Neutrophil (primary cell): ENCODE measurements at regions not wholly inside any gene's neighbourhood (a gene's known extent, or its start where the extent isn't known, plus 50 kb on each side); places are given as distances from the start of the nearest gene placed in this dataset.

Experiments
- H3K27ac ChIP-seq: fragments of 200-600 bp; sonication (generic); 2 replicates; pipeline ENCODE4 v1.5.1; 2016; ENCODE audit warnings: mild to moderate bottlenecking, moderate library complexity
- H3K27me3 ChIP-seq: fragments of 200-600 bp; sonication (generic); 2 replicates; pipeline ENCODE4 v1.6.0; 2016; ENCODE audit warnings: mild to moderate bottlenecking
- H3K36me3 ChIP-seq: fragments of 200-600 bp; sonication (generic); 2 replicates; pipeline ENCODE4 v1.5.1; 2017
- H3K4me1 ChIP-seq, 2 experiments: fragments of 200-600 bp in 1 of 2; sonication (generic) in 1 of 2; 1 replicate in 1 of 2; 2 replicates in 1 of 2; pipeline versions ENCODE4 v1.5.1 to v1.6.1; 2013 to 2016; ENCODE audit warnings: low read depth in 1 of 2, low read length in 1 of 2, mild to moderate bottlenecking in 1 of 2, moderate library complexity in 1 of 2; ENCODE audit not compliant: control insufficient read depth in 1 of 2, insufficient read depth in 1 of 2
- H3K4me3 ChIP-seq, 2 experiments: fragments of 200-600 bp in 1 of 2; sonication (generic) in 1 of 2; 1 replicate in 1 of 2; 2 replicates in 1 of 2; pipeline ENCODE4 v1.5.1; 2013 to 2016; ENCODE audit warnings: low read depth in 1 of 2, low read length in 1 of 2, mild to moderate bottlenecking in 1 of 2, moderate library complexity in 1 of 2
- H3K9me3 ChIP-seq: fragments of 200-600 bp; sonication (generic); 2 replicates; pipeline ENCODE4 v1.5.1; 2016
- TF ChIP-seq, protein P1 (sequence below): fragments of 200-600 bp; sonication (generic); IDR thresholded peaks from 2 replicates; pipeline ENCODE4 v1.5.1; 2016; ENCODE audit warnings: antibody characterized with exemption

DNA sequence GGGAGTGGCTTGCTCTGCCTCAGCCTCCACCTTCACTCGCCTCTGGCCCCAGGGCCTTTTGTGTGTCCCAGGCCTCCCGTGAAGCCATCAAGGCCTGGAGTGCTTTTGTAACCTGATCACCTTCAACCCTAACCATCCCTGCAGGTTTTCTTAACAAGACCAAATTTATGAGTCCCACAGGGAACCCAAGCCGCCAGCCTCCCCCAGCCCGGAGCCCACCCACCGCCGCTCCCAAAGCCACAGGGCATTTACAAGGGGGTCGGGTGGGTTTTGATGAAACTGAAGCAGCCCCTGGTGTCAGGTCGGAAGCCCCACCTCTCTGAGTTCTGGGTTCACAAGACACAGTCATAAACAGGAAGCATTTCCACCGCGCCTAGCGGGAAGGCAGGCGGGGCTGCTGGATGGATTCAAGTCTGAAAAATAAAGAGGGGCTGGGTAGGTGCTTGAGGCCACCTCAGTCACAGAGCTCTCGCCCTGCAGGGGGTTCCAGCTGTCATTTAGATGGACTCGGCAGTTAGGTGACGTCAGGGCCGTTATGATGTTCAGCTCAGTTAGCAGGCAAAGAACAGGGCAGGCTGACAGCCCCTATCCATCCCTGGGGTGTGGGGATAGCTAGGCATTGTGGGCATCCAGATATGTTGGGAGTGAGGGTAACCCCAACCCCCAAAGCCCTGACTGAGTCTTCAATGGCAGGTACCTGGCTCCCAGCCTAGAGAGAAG is 128.5 kb downstream of the BCOR start:
- Histone ChIP-seq H3K4me3 (no peak overlapping the region), H3K27me3 (no peaks in the 10 kb centered on the region), H3K27ac (no peak overlapping the region), H3K36me3 (no peaks in the 10 kb centered on the region), H3K4me1 (no peaks in the 10 kb centered on the region), H3K9me3 (no peaks in the 10 kb centered on the region)
- TF ChIP-seq, protein P1, sequence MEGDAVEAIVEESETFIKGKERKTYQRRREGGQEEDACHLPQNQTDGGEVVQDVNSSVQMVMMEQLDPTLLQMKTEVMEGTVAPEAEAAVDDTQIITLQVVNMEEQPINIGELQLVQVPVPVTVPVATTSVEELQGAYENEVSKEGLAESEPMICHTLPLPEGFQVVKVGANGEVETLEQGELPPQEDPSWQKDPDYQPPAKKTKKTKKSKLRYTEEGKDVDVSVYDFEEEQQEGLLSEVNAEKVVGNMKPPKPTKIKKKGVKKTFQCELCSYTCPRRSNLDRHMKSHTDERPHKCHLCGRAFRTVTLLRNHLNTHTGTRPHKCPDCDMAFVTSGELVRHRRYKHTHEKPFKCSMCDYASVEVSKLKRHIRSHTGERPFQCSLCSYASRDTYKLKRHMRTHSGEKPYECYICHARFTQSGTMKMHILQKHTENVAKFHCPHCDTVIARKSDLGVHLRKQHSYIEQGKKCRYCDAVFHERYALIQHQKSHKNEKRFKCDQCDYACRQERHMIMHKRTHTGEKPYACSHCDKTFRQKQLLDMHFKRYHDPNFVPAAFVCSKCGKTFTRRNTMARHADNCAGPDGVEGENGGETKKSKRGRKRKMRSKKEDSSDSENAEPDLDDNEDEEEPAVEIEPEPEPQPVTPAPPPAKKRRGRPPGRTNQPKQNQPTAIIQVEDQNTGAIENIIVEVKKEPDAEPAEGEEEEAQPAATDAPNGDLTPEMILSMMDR = no peak

DNA sequence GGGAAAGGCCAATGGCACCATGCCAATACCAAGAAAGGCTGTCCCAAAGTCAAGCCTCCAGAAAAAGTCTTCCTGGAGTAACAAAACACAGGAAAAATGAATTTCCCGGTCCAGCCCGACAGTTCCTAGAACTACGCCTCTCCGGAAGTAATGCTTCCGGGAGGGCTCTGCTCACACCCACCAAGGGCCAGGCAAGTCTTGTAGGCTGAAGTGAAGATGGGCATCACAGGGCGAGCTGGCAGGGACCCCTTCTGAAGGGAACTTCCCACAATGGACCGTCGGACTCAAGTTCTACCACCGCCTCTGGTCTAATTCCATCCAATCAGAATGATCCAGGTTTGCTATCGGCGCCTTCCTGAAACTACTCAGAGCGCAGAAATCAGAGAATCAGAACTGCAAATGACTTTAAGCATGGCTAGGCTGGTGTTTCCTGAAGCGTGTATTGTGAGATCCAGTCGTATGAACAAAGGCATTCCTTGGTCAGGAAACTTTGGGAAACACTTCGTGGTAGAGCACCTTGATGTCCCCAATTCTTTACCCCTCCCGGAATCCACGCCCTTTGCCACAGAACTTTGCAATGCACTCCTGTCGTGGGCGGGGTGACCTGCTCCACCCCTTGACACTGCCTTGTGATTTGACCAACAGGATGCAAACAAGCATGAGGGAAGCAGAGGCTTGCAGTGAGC is 127.8 kb downstream of the BCOR start:
- Histone ChIP-seq H3K9me3 (no peaks in the 10 kb centered on the region), H3K4me1 (no peaks in the 10 kb centered on the region), H3K27ac (no peak overlapping the region), H3K27me3 (no peaks in the 10 kb centered on the region), H3K4me3 (no peak overlapping the region), H3K36me3 (no peaks in the 10 kb centered on the region)
- TF ChIP-seq, protein P1 = no peak

DNA sequence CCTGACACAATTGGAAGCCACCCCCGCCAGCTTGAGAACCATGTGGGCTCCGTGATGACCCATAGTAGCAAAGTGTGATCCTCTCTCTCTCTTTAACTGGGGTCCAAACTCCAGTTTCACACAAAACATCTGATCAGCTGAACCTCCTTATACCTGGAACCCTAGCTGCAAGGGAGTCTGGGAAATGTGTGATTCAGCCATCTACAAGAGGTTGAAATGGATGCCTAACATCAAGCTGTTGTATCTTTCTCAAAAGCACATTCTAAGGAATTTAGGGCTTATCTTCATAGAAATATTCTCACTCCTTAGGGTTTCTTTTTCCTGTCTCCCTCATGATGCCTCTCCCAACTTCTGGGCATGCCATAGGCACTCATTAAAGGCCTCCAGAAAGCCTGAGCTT is 126.0 kb downstream of the BCOR start:
- Histone ChIP-seq H3K27ac (no peak overlapping the region), H3K4me3 (no peak overlapping the region), H3K4me1 (no peaks in the 10 kb centered on the region), H3K27me3 (no peaks in the 10 kb centered on the region), H3K9me3 (no peaks in the 10 kb centered on the region), H3K36me3 (no peaks in the 10 kb centered on the region)
- TF ChIP-seq, protein P1 = no peak

DNA sequence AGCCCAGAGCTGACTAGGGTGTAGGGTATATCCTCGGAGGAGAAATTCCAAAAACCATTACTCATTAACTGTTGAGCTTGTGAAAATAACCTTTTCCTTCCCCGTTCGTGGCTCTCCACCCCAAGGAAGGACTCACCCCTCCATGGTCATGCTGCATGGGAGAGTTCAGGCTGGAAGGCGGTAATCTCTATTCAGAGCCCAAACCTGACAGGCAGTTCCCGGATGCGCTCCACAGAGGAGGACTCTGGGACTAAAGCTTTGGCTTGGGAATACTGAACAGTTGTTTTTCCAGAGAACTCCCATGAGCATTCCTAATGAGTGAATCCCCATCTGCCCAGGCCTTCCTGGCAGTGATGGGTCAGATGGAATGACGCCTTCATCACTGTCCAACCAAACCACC is 125.4 kb downstream of the BCOR start:
- Histone ChIP-seq H3K4me1 (no peaks in the 10 kb centered on the region), H3K27ac (no peak overlapping the region), H3K9me3 (no peaks in the 10 kb centered on the region), H3K36me3 (no peaks in the 10 kb centered on the region), H3K27me3 (no peaks in the 10 kb centered on the region), H3K4me3 (no peak overlapping the region)
- TF ChIP-seq, protein P1 = no peak

DNA sequence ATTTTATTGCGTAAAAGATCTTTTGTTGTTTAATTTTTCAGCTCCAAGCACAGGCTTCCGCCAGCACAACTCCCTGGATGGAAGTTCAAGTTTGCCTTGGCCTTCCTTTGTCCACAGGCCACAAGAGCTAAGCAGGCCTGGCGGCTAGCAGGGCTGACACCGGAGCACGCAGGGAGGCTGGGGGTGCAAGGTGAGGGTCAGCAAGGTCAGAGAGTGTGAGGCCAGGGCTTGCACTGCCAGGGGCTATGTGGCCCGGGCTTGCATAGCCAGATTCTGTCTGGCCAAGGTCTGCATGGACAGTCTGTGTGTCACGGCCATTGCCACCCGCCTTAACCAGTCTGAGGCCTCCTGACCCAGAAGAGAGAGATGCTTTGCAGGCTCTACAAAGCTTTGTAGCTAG is 123.9 kb downstream of the BCOR start:
- peaks cover 0 to 2% of the 10 kb centered on the region in 2 experiments for H3K4me1 ChIP-seq
- TF ChIP-seq, protein P1 = no peak
- H3K36me3 ChIP-seq = no peaks in the 10 kb centered on the region
- H3K27ac ChIP-seq = no peak overlapping the region
- no peaks in the 10 kb centered on the region for H3K9me3 ChIP-seq
- H3K27me3 ChIP-seq = no peaks in the 10 kb centered on the region
- H3K4me3 ChIP-seq = no peak overlapping the region
